NCI-H1694 (cell line): ENCODE measurements at regions not wholly inside any gene's neighbourhood (a gene's known extent, or its start where the extent isn't known, plus 50 kb on each side); places are given as distances from the start of the nearest gene placed in this dataset.
"Not testable (repeated sequence)": the region's sequence is repeated elsewhere in the genome, so short reads cannot be mapped to it uniquely, and the experiment has no call there.

Experiments used
- DNase-seq: peaks from one replicate; lab custom pipeline; 2025; lab: John Stamatoyannopoulos, UW

GRCh38 chr10:85012305-85012704 lies 683.9 kb downstream of the CCSER2 start:
- peak; percentile 35 for DNase-seq

DNA sequence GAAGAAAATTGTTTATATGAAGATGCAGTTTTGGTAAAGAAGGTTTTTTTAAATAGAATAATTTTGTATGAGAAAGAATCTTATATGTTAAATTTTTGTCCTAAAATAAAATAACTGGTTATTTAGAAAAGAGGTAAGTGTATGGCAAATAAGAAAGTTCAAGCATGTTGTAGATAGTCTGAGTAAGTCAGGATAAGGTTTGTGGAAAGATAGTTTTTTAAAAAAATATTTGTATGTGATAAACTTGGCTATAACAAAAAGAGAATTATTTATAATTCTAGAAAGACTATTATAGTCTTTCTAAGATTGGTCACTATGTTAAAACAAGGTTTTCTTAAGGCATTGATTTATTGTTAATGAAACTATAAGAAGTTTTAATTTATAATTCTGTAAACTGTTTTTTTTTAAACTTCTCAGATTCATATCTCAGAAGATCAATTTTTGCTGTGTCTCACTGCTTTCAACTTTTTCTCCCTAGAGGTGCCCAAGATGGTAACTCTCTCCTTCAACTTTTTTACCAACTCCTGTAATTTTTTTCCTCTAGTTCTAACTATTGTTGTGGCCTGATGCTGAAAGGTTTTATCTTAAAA lies 698.6 kb downstream of the CCSER2 start:
- DNase-seq = no peak

GRCh38 chr10:85032981-85033380 lies 704.6 kb downstream of the CCSER2 start:
- DNase-seq = no peak

GRCh38 chr10:85036661-85037060 lies 708.3 kb downstream of the CCSER2 start:
- no peak for DNase-seq

DNA sequence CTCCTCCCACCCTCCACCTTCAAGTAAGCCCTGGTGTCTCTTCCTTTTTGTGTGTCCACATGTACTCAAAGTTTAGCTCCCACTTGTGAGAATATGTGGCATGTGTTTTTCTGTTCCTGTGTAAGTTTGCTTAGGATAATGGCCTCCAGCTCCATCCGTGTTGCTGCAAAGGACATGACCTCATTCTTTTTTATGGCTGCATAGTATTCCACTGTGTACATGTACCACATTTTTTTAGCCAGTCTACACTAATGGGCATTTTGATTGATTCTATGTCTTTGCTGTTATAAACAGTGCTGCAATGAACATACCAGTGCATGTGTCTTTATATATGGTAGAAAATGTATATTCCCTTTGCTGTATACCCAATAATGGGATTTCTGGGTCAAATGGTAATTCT lies 710.9 kb downstream of the CCSER2 start:
- DNase-seq = no peak

- no peak for DNase-seq
Observed at GRCh38 chr10:85043207-85043606, 714.8 kb downstream of the CCSER2 start.

- no peak for DNase-seq
Observed at GRCh38 chr10:85045046-85045445, 716.7 kb downstream of the CCSER2 start.

GRCh38 chr10:85047170-85047834 lies 718.9 kb downstream of the CCSER2 start:
- no peak for DNase-seq

GRCh38 chr10:85047979-85048378 lies 719.6 kb downstream of the CCSER2 start:
- DNase-seq = no peak

GRCh38 chr10:85048644-85049043 lies 720.3 kb downstream of the CCSER2 start:
- no peak for DNase-seq

- no peak for DNase-seq
Observed at GRCh38 chr10:85060944-85061343, 732.6 kb downstream of the CCSER2 start.

DNA sequence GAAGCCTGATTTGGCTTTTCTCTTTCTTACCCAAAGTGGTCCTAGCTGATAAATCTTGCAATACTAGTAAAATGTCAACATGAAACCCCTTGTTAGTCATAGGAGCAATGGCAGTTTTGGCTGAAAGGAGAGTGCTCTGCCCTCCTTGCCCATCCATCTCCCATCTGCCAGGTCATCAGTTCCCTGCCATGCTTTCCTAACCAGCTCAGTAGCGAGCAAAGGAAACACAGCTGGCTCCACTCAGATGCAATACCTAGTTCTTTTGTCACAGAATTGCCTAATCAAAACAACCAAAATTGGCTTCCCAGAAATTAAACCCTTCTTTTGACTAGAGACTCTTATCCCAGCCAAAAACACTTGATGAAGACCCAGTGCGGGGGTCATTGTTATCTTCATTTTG lies 733.0 kb downstream of the CCSER2 start:
- no peak for DNase-seq

- no peak for DNase-seq
Observed at GRCh38 chr10:85067955-85068354, 739.6 kb downstream of the CCSER2 start.

GRCh38 chr10:85080934-85081333 lies 752.5 kb downstream of the CCSER2 start:
- no peak for DNase-seq

GRCh38 chr10:85098835-85099521 lies 770.6 kb downstream of the CCSER2 start:
- DNase-seq = no peak

- DNase-seq = no peak
Observed at GRCh38 chr10:85100495-85100894, 772.1 kb downstream of the CCSER2 start.

DNA sequence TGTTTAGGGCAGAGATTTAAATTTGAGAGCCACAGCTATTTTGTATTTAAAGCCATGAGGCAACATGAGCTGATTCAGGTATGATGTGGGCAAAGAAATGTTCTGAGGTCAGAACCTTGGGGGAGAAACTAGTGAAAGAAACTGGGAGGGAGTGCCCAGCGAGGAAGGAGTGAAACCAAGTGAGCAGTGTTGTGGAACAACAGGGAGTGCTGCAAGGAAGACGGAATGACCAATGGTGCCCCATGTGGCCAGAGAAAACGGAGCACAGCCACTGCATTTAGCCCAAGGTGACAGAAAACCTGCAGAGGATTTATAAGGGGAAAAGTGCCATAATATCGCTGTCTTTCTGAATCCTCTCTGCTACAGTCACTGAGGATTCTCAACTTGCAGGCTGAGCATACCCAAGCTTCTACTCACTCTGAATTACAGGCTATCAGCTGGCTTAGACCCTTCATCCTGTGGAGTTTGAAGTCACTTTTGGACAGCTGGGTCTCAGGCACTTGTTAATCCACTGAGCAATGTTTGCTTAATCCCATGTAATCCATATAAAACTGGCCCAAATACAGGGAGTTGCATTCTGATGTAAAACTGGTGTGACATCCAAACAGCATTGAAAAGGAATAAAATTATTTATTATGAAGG lies 777.3 kb downstream of the CCSER2 start:
- DNase-seq = no peak

- no peak for DNase-seq
Observed at GRCh38 chr10:85111271-85111670, 782.9 kb downstream of the CCSER2 start.

DNA sequence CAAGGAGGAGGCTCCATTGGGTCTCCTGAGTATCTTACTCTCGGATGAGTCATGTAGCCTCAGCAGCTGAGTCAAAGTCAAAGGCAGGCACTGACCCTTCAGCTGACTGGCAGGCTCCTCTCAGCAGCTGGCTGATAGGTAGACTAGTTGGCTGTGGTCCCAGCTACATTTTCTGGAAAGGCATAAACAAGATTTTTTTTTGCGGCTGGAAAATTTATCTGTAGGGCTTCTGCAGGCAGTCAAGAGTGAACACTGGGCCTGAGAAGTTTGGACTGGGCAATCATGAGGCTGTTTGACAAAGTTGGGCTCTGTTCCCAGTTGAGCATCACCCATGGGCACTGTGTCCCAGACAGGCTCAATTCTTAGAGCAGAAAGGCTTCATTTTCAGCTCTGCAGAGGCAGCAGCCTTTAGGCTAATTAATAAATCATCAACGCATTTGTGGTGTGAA lies 796.2 kb downstream of the CCSER2 start:
- peak; percentile 42 for DNase-seq

DNA sequence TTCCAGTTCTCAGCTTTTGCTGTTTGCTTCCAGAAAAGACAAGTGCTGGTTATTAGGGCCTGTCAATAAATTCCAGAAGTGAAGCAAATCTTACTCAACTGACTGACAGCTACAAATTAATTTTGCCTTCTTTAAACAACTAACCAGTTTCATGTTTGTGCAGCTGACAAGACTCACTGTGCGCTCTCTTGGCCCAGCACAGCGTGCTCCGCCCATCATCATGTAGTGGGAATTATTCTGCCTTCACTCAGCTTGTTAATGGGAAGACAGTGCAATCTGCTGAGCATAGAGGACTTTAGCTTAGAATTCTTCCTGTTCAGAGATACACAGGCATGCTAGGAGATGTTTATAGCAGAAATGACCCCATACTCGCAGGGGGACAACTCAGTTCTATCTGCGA lies 808.9 kb downstream of the CCSER2 start:
- DNase-seq = no peak

DNA sequence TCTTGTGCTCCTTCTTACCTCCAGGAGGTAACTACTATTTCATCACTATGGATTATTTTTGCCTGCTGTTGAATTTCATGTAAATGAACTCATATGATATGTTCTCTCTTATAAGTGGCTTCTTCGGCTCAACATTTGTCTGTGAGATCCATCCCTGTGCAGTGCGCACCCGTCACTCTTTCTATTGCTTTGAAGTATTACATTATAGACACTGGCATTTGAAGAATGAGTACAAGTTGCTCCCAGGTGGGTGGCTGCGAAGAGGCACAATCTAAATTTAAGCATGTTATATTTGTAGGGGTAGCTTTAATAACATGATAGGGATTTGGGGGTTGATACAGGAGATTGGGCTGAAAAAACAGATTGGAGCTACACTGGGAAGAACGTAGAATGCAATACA lies 809.7 kb downstream of the CCSER2 start:
- no peak for DNase-seq

GRCh38 chr10:85139124-85139523 lies 810.7 kb downstream of the CCSER2 start:
- DNase-seq = no peak

GRCh38 chr10:85141520-85141919 lies 813.1 kb downstream of the CCSER2 start:
- DNase-seq = not testable (repeated sequence)
